ENCODE measurements at regions not wholly inside any gene's neighbourhood (a gene's known extent, or its start where the extent isn't known, plus 50 kb on each side); places are given as distances from the start of the nearest gene placed in this dataset.

DNA sequence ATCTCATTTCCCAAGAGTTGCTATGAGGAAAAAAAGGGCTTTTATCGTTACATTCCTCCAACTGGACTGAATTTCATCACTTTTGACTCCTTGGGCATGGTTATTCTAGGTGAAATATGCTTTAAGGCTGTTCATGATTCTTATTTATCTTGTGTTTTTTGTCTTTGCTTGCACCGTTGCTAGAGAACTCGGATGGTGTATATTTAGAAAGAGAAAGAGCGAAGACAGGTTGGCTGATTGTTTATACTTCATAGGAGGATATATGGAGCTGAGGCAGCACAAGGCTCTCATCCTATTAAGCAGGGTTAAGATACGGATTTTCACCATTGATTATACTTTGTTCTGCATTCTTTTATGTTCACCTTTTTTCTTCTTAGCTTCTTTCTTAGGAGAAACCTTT lies 94.9 kb upstream of the GEMIN8 start:
- DNase-seq (no peak), ATAC-seq (no peak)
- Histone ChIP-seq H3K4me3 (no peak overlapping the region), H3K36me3 (replicated peaks in 1 of 2; ENCODE audit: insufficient read depth in 1 of 2, low read depth in 2 of 2) (no peaks in the 10 kb centered on the region), H3K4me1 (no peaks in the 10 kb centered on the region), H3K27me3 (no peaks in the 10 kb centered on the region), H3K27ac (no peak overlapping the region), H3K9me3 (no peaks in the 10 kb centered on the region)
- intact Hi-C loops (cut with DNase I): no loop called here
- WGBS, 2 donors: 60 to 75% methylated on average over 4 to 5 of the region's 5 CpGs
- TF ChIP-seq POLR2A (IDR thresholded peaks at IDR 0.05): no peak
- no peak for TF ChIP-seq CTCF (IDR thresholded peaks at IDR 0.05)

- WGBS, 2 donors: 9 to 14% methylated on average over 13 of the region's 13 CpGs
- DNase-seq (peak; percentile 40 to 62 (median 49)), ATAC-seq (peak; percentile 76)
- H3K9me3 ChIP-seq: no peaks in the 10 kb centered on the region
- TF ChIP-seq POLR2A (IDR thresholded peaks at IDR 0.05): no peak
- peak in 6 of 7 experiments; percentile 26 to 74 (median 68) for TF ChIP-seq CTCF (IDR thresholded peaks at IDR 0.05)
- no peak overlapping the region for H3K4me3 ChIP-seq
- no peaks in the 10 kb centered on the region for H3K4me1 ChIP-seq
- H3K27me3 ChIP-seq: no peaks in the 10 kb centered on the region
- no peak overlapping the region for H3K27ac ChIP-seq
- no peaks in the 10 kb centered on the region for H3K36me3 ChIP-seq (replicated peaks in 1 of 2; ENCODE audit: insufficient read depth in 1 of 2, low read depth in 2 of 2)
- intact Hi-C loops (cut with DNase I): no loop called here
Observed at GRCh38 chrX:14095702-14096101, 66.0 kb upstream of the GEMIN8 start.

DNA sequence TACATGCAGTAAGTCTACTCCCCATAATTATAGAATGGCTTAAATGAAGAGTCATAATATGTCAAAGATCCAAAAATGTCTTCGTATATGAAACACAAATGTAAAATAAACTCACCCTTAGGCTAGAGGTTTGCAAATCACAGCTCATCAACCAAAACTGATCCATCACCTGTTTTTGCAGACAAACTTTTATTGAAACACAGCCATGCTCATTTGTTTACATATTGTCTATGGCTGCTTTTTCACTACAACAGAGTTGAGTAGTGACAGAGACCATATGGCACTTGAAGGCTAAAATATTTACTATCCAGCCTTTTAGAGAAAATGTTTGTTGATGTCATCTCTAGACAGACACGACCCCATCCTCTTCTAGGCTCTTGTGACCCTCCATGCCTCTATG lies 64.5 kb upstream of the GEMIN8 start:
- TF ChIP-seq POLR2A (IDR thresholded peaks at IDR 0.05): no peak
- TF ChIP-seq CTCF (IDR thresholded peaks at IDR 0.05): no peak
- 52 to 61% methylated on average over 2 of the region's 2 CpGs for WGBS, 2 donors
- no peaks in the 10 kb centered on the region for H3K4me1 ChIP-seq
- no peaks in the 10 kb centered on the region for H3K9me3 ChIP-seq
- H3K4me3 ChIP-seq: no peak overlapping the region
- no peak overlapping the region for H3K27ac ChIP-seq
- no peaks in the 10 kb centered on the region for H3K27me3 ChIP-seq
- no peak for DNase-seq
- intact Hi-C loops (cut with DNase I): no loop called here
- no peaks in the 10 kb centered on the region for H3K36me3 ChIP-seq (replicated peaks in 1 of 2; ENCODE audit: insufficient read depth in 1 of 2, low read depth in 2 of 2)
- ATAC-seq: no peak

DNA sequence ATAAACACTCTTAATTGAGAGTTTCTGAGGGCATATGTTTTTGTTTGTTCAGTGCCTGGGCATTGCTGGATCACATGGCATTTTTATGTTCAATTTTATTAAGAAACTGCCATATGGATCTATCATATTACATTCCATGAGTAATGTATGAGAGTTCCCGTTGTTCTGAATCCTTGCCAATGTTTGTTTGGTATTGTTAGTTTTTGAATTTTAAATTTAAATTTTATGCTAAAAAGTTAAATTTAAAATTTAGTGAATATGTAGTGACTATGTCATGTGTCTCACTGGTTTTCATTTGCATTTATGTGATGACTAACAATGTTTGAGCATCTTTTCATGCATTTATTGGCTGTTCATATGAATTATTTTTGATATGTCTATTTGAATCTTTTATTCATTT lies 54.8 kb upstream of the GEMIN8 start:
- no peak for ATAC-seq
- intact Hi-C loops (cut with DNase I): no loop called here
- no peak for TF ChIP-seq POLR2A (IDR thresholded peaks at IDR 0.05)
- no peak for TF ChIP-seq CTCF (IDR thresholded peaks at IDR 0.05)

DNA sequence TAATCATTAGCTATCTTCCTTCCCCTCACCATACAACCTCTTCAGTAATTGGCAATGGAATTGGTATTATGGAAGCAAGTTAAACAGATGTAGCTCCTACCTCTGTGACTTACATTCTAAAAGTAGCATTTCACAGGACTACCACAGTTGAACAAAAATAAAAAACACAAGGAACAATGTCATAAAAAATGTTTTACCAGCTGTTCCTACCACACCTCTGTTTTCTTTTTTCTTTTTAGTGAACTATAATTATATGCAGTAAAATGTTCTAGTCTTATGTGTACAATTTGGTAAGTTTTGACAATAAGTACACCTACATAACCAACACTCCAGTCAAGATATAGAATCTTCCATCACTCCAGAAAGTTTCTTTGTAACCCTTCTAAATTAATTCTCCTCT lies 54.1 kb upstream of the GEMIN8 start:
- Histone ChIP-seq H3K9me3 (no peaks in the 10 kb centered on the region), H3K4me3 (no peak overlapping the region), H3K36me3 (replicated peaks in 1 of 2; ENCODE audit: insufficient read depth in 1 of 2, low read depth in 2 of 2) (no peaks in the 10 kb centered on the region), H3K4me1 (no peaks in the 10 kb centered on the region), H3K27me3 (no peaks in the 10 kb centered on the region), H3K27ac (no peak overlapping the region)
- ATAC-seq: no peak
- TF ChIP-seq CTCF (IDR thresholded peaks at IDR 0.05) (no peak), POLR2A (IDR thresholded peaks at IDR 0.05) (no peak)
- intact Hi-C loops (cut with DNase I): no loop called here
- no peak for DNase-seq

More for the DNA sequence above, 54.8 kb upstream of the GEMIN8 start:
- Histone ChIP-seq H3K27ac (no peak overlapping the region), H3K9me3 (no peaks in the 10 kb centered on the region), H3K4me1 (no peaks in the 10 kb centered on the region), H3K27me3 (no peaks in the 10 kb centered on the region), H3K4me3 (no peak overlapping the region), H3K36me3 (replicated peaks in 1 of 2; ENCODE audit: insufficient read depth in 1 of 2, low read depth in 2 of 2) (no peaks in the 10 kb centered on the region)
- 56 to 67% methylated on average over 1 of the region's 1 CpG for WGBS, 2 donors
- DNase-seq: no peak

All from body of pancreas (tissue), 4 donors.